ENCODE measurements at regions not wholly inside any gene's neighbourhood (a gene's known extent, or its start where the extent isn't known, plus 50 kb on each side); places are given as distances from the start of the nearest gene placed in this dataset.

DNA sequence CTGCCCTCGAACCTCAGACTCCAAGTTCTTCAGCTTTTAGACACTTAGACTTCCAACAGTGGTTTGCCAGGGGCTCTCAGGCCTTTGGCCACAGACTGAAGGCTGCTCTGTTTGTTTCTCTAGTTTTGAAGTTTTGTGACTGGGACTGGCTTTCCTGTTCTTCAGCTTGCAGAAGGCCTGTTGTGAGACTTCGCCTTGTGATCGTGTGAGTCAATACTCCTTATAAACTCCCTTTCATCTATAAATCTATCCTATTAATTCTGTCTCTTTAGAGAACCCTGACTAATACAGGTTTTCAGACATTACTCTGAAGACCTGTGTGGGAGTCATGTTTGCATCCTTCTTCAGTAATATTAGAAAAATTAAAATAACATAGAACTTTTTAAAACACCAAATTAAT, 289.1 kb downstream of the RMST start:
- no peak overlapping the region for H3K9ac ChIP-seq (ENCODE audit: low read depth, low read length)
- no peaks in the 10 kb centered on the region for H3K36me3 ChIP-seq (ENCODE audit: insufficient read depth, low read length)
- no peaks in the 10 kb centered on the region for H3K9me3 ChIP-seq (ENCODE audit: control insufficient read depth, insufficient read depth, low read length)
- H3K4me1 ChIP-seq (ENCODE audit: insufficient read depth, low read length) = no peaks in the 10 kb centered on the region

DNA sequence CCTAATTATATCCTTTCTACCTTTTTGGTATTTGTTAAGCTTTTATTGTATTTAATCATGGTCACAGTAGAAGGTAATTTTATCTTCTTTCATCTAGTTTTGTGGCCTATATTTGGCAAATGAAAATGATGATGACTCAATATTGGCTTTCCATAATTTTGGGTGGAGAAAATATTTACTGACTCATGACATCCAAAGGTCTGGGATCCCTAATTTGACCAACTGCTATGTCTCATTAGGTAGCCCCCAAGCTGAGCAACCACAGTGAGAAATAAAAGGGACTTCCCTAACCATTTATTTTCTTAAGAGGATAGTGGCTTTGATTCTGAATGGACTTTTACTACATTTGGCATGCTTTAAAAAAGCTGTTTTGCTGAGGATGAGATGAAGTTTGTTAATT, 289.5 kb downstream of the RMST start:
- Histone ChIP-seq H3K36me3 (ENCODE audit: insufficient read depth, low read length) (no peaks in the 10 kb centered on the region), H3K9ac (ENCODE audit: low read depth, low read length) (no peak overlapping the region), H3K9me3 (ENCODE audit: control insufficient read depth, insufficient read depth, low read length) (no peaks in the 10 kb centered on the region), H3K4me1 (ENCODE audit: insufficient read depth, low read length) (no peaks in the 10 kb centered on the region)

DNA sequence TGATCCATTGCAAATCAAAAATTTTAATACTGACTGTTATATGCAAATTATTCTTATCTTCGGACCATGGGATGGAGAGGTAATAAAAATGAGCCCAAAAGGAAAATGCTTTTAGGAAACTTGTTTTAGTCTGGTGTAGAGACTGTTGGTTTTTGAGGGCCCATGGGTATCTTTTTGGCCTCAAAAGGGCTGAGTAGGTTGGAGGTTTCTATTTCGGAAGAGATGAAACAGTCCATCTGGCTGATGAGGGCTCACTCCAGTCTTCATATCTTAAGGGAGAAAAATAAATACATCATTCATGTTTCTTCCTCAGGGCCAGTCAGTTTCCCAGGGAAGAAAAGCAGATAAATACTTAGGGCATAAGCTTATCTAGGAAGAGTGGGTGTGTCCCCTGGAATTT, 290.7 kb downstream of the RMST start:
- Histone ChIP-seq H3K4me1 (ENCODE audit: insufficient read depth, low read length) (no peaks in the 10 kb centered on the region), H3K36me3 (ENCODE audit: insufficient read depth, low read length) (no peaks in the 10 kb centered on the region), H3K9me3 (ENCODE audit: control insufficient read depth, insufficient read depth, low read length) (no peaks in the 10 kb centered on the region), H3K9ac (ENCODE audit: low read depth, low read length) (no peak overlapping the region)

DNA sequence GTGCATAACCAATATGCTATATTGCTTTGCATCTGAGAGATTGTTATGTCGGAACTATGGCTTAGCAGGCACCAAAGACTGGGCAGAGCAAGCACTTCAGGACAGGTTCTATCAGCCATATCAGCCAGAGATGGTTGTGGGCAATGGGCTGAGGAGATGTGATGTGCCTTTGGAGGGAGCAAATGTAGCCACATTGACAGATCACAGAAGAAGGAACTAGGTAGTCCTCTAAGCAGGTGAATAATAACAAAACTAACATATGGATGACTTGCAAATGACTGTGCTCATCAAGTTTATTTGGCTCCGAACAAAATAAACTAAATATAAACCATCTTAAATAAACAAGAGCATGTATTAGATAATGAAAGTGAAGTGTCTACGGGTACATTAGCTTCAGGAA, 291.7 kb downstream of the RMST start:
- Histone ChIP-seq H3K9me3 (ENCODE audit: control insufficient read depth, insufficient read depth, low read length) (no peaks in the 10 kb centered on the region), H3K36me3 (ENCODE audit: insufficient read depth, low read length) (no peaks in the 10 kb centered on the region), H3K9ac (ENCODE audit: low read depth, low read length) (no peak overlapping the region), H3K4me1 (ENCODE audit: insufficient read depth, low read length) (no peaks in the 10 kb centered on the region)

DNA sequence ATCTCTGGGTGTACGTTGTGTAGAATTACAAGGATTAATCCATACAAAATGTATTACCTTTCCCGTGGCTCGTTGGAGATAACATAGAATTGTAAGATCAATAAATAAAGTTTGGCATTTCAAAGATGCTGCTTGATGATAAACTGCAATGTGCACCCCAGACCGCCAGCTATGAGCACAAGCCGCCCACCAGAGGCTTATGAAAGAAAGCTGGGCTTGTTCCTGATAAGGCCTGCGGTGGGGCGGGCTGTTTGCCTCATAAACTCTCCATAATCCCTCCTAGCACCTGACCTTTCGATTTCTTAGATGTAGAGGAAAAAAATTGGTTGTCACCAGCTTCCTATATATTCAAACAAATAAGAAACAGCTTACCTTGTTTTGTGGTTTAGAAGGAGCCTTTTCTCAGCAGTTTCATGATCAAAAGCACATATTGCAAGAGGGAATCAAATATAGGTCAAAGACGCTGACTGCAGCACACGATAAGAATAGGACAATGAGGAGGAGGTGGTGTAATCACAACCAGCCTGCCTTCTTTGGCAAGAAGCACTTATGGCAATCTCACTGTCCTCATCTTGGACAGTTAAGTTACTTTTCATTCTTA, 293.6 kb downstream of the RMST start:
- Histone ChIP-seq H3K9ac (ENCODE audit: low read depth, low read length) (no peak overlapping the region), H3K9me3 (ENCODE audit: control insufficient read depth, insufficient read depth, low read length) (no peaks in the 10 kb centered on the region), H3K4me1 (ENCODE audit: insufficient read depth, low read length) (no peaks in the 10 kb centered on the region), H3K36me3 (ENCODE audit: insufficient read depth, low read length) (no peaks in the 10 kb centered on the region)

DNA sequence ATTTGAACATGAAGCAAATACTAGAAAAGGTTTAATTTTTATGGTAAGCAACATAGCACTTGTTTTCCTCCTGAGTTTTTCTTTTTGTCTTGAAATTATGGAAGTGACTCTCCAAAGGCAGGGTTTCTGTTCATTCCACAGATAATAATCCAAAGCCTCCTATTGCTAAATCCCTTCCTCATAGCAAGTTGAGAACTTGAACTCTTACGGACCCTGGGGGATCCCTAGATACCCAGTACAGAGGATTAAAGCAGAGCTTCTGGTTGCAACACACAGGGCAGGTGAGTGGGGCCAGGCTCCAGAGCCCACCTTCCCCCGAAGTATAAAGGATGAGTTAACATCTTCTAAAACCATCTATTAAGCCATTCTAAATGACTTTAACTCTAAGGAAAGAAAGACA, 294.1 kb downstream of the RMST start:
- H3K9ac ChIP-seq (ENCODE audit: low read depth, low read length) = no peak overlapping the region
- no peaks in the 10 kb centered on the region for H3K36me3 ChIP-seq (ENCODE audit: insufficient read depth, low read length)
- H3K4me1 ChIP-seq (ENCODE audit: insufficient read depth, low read length) = no peaks in the 10 kb centered on the region
- H3K9me3 ChIP-seq (ENCODE audit: control insufficient read depth, insufficient read depth, low read length) = no peaks in the 10 kb centered on the region

DNA sequence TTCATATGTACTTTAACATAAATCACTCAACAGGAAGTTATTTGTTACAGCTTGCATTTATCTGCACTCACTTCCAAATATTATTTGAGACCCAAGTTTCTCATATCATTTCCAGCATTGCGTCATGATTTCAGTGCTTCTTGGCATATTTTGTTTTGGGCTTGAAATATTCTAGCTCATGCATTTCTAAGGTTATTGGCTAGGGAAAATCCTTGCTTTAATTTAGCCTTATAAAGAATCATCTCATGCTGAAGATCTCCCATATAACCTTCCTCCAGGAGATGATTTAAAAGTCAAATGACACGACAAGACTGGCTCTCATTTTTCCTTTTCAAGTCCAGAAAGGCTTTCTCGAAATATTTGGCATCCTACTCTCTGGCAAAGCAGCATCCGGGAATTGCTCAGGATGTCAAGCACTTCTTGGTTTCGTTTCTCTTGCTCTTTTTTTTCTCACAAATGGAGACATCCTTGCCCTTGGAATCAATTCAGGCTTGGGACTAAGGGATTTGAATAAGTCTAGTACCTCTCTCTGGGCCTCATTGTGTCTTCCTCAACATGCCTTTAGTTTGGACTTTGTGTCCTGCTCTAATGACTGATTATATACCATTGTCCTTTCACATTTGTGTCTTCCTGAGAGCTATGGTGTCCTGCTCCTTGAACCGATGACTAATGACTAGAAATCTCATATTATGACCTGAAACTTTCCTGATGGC, 295.0 kb downstream of the RMST start:
- peaks cover 2% of the 10 kb centered on the region; the same call in 1 of the 2 replicates for H3K9me3 ChIP-seq (ENCODE audit: control insufficient read depth, insufficient read depth, low read length)

DNA sequence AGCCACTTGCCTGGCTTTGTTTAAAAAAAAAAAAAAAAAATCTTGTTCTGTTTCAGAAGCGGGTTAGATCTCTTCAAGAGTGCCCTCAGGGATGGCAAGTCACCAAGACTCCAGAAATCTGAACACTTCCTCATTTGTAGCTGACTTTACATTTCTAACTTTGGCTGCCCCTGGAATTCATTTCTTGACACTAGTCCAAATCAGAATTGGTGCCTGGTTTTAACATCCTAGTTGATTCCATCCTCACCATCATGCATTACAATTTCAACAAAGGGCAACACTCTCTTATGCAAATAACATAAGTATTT, 295.5 kb downstream of the RMST start:
- no peak overlapping the region for H3K9ac ChIP-seq (ENCODE audit: low read depth, low read length)
- H3K4me1 ChIP-seq (ENCODE audit: insufficient read depth, low read length) = no peaks in the 10 kb centered on the region
- H3K9me3 ChIP-seq (ENCODE audit: control insufficient read depth, insufficient read depth, low read length) = peaks cover 2% of the 10 kb centered on the region; the same call in 1 of the 2 replicates
- no peaks in the 10 kb centered on the region for H3K36me3 ChIP-seq (ENCODE audit: insufficient read depth, low read length)

More for the DNA sequence above, 295.0 kb downstream of the RMST start:
- Histone ChIP-seq H3K36me3 (ENCODE audit: insufficient read depth, low read length) (no peaks in the 10 kb centered on the region), H3K4me1 (ENCODE audit: insufficient read depth, low read length) (no peaks in the 10 kb centered on the region), H3K9ac (ENCODE audit: low read depth, low read length) (no peak overlapping the region)

DNA sequence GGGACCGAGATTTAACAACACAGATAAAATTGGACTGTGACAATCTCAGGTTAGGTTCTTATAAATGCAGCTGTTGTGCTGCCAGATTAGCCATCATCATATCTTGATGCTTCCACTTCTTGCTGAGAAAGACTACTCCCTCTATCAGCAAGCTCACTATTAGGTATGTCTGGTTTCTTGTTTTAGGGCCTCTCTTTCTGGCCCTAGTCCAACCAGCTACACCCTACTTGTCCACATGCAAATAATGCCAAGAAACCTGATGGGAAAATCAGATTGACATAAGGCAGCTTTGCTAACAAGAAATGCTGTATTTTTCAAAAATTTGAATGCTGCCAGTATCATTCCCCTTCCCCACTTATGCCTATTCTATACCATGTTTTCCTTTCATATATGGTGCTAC, 296.0 kb downstream of the RMST start:
- Histone ChIP-seq H3K9ac (ENCODE audit: low read depth, low read length) (no peak overlapping the region), H3K4me1 (ENCODE audit: insufficient read depth, low read length) (no peaks in the 10 kb centered on the region), H3K9me3 (ENCODE audit: control insufficient read depth, insufficient read depth, low read length) (peaks cover 2% of the 10 kb centered on the region; the same call in 1 of the 2 replicates), H3K36me3 (ENCODE audit: insufficient read depth, low read length) (no peaks in the 10 kb centered on the region)

DNA sequence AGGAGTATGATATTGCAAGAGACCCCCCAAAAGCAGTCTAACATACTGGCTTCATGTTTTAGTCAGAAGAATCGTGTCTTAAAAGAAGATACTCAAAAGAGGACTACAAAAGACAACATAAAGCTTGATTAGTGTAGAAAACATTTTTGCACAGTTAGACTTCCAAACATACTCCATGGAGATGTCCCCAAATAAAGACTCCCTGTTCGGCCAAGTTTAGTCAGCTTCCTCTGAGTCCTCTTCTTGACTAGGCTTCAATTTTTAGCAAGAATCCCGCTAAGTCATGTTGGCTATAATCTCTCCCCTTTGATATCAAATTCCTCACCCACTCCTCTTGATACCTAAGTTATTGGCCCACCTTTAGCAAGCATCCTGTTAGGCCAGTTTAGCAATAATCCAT, 298.0 kb downstream of the RMST start:
- Histone ChIP-seq H3K9ac (ENCODE audit: low read depth, low read length) (no peak overlapping the region), H3K4me1 (ENCODE audit: insufficient read depth, low read length) (no peaks in the 10 kb centered on the region), H3K36me3 (ENCODE audit: insufficient read depth, low read length) (no peaks in the 10 kb centered on the region), H3K9me3 (ENCODE audit: control insufficient read depth, insufficient read depth, low read length) (peaks cover 2% of the 10 kb centered on the region; the same call in 1 of the 2 replicates)

DNA sequence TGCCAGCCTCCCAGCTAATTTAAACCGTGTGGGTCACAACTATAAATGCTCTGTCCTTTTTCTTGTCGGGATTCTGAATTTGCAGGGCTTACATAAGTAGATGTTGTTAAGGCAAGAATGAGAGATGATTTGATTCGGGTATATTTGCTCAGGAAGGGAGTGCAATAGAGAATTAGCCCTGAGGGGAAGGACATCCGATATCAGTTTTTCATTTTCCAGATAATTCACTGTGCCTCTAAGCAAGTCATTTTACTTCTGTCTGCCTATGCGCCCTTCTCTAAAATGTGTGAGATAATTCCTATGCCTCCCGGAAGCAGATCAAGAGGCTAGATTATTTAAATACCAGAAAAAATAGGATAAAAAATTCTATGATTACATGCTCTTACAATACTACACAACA, 300.5 kb downstream of the RMST start:
- H3K4me1 ChIP-seq (ENCODE audit: insufficient read depth, low read length) = no peaks in the 10 kb centered on the region
- H3K9ac ChIP-seq (ENCODE audit: low read depth, low read length) = no peak overlapping the region
- no peaks in the 10 kb centered on the region for H3K36me3 ChIP-seq (ENCODE audit: insufficient read depth, low read length)
- peaks cover 2% of the 10 kb centered on the region; the same call in 1 of the 2 replicates for H3K9me3 ChIP-seq (ENCODE audit: control insufficient read depth, insufficient read depth, low read length)

DNA sequence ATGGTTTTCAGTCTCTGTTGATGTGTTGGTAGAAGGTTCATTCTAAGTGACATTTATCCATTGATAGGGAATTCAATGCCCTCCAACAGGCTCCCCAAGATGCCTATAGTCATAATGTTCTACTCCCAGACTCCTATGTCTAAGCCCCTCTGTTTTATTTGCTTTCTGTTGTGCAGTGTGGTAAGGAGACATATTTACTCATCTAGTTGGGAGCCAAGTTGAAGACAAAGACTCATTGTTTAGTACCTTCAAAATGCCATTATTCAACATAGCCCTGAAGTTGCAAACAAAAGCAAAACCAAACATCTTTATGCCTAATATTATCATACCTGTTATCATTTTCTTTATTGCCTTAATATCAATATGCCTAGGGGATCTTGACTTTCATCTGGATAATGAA, 302.1 kb downstream of the RMST start:
- no peak overlapping the region for H3K9ac ChIP-seq (ENCODE audit: low read depth, low read length)
- H3K36me3 ChIP-seq (ENCODE audit: insufficient read depth, low read length) = no peaks in the 10 kb centered on the region
- H3K9me3 ChIP-seq (ENCODE audit: control insufficient read depth, insufficient read depth, low read length) = peaks cover 2% of the 10 kb centered on the region; the same call in 1 of the 2 replicates
- no peaks in the 10 kb centered on the region for H3K4me1 ChIP-seq (ENCODE audit: insufficient read depth, low read length)

DNA sequence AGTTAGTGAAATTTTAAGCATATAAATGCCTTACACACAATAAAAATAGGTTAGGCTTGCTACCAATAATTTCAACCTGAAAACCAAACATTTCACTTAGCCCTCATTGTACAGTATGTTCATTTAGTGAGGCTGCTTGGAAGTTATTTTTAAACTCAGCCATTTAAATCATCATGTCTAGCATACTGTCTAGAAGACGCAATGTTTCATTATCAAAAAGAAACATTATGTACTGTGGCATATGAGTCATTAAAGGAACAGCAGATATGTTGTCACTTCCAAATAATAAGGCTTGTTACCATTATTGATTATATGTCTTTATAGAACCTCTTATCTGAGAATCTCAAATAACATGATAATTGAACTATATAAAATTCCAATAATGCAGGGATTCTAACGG, 304.7 kb downstream of the RMST start:
- Histone ChIP-seq H3K4me1 (ENCODE audit: insufficient read depth, low read length) (no peaks in the 10 kb centered on the region), H3K9ac (ENCODE audit: low read depth, low read length) (no peak overlapping the region), H3K9me3 (ENCODE audit: control insufficient read depth, insufficient read depth, low read length) (no peaks in the 10 kb centered on the region; the same call in 1 of the 2 replicates), H3K36me3 (ENCODE audit: insufficient read depth, low read length) (no peaks in the 10 kb centered on the region)

DNA sequence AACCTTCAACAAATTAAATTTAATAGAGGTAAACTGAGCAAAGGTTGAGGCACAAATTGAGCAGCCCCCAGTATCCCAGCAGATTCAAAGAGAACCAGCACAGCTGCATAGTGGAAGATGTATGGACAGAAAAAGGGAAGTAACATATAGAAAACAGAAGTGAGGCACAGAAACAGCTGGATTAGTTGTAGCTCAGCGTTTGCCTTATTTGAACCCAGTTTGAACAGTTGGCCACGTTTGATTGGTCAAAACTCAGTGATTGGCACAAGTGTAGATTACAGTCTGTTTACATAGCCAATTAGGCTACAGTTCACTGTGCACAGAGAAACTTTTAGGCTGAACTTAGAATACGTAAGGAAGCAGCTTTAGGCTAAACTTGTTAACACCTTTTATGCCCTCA, 315.5 kb downstream of the RMST start:
- Histone ChIP-seq H3K36me3 (ENCODE audit: insufficient read depth, low read length) (no peaks in the 10 kb centered on the region), H3K4me1 (ENCODE audit: insufficient read depth, low read length) (peaks cover 7% of the 10 kb centered on the region; the same call in 1 of the 2 replicates), H3K9ac (ENCODE audit: low read depth, low read length) (no peak overlapping the region), H3K9me3 (ENCODE audit: control insufficient read depth, insufficient read depth, low read length) (no peaks in the 10 kb centered on the region)

DNA sequence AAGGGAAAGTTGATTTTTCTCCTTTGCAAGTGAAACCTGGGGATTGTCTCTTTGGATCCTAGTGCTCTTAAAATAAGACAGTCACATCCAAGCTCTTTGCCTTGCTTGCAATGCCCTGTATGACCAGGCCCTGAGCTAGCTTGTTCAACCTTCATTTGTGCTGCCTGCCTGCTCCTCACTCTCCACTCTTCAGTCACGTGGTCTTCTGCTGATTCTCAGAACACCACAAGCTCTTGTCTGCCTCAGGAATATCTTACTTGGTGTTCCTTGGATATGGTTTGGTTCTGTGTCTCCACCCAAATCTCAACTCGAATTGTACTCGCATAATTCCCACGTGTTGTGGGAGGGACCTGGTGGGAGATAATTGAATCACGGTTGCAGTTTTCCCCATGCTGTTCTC, 318.7 kb downstream of the RMST start:
- H3K9ac ChIP-seq (ENCODE audit: low read depth, low read length) = no peak overlapping the region
- H3K4me1 ChIP-seq (ENCODE audit: insufficient read depth, low read length) = peaks cover 16% of the 10 kb centered on the region; the same call in 1 of the 2 replicates
- H3K36me3 ChIP-seq (ENCODE audit: insufficient read depth, low read length) = no peaks in the 10 kb centered on the region
- no peaks in the 10 kb centered on the region for H3K9me3 ChIP-seq (ENCODE audit: control insufficient read depth, insufficient read depth, low read length)
